Thyroid gland (tissue), 4 donors: ENCODE measurements at regions not wholly inside any gene's neighbourhood (a gene's known extent, or its start where the extent isn't known, plus 50 kb on each side); places are given as distances from the start of the nearest gene placed in this dataset.

ENCODE experiments used
- DNase-seq, 2 donors: peaks; one replicate each; pipeline ENCODE4 v3.0.0-alpha.2; 2019
- H3K27ac ChIP-seq, 3 donors: fragments of 200-600 bp; sonication (generic); 1 replicate in 2 of 3; 2 replicates in 1 of 3; pipeline ENCODE4 v1.5.1; 2016 to 2019; ENCODE audit warnings: mild to moderate bottlenecking in 1 of 3, moderate library complexity in 1 of 3
- H3K27me3 ChIP-seq: fragments of 200-600 bp; sonication (generic); one replicate; pipeline ENCODE4 v1.5.1; 2019
- H3K36me3 ChIP-seq, 2 donors: fragments of 200-600 bp; sonication (generic); one replicate each; pipeline ENCODE4 v1.5.1; 2016 to 2019
- H3K4me1 ChIP-seq, 2 donors: fragments of 200-600 bp; sonication (generic); one replicate each; pipeline ENCODE4 v1.5.1; 2017 to 2019
- H3K4me3 ChIP-seq, 3 donors: fragments of 200-600 bp; sonication (generic); replicated peaks in 1 of 3; 1 replicate in 2 of 3; 2 replicates in 1 of 3; pipeline ENCODE4 v1.5.1; 2016; ENCODE audit warnings: mild to moderate bottlenecking in 1 of 3
- H3K9me3 ChIP-seq: fragments of 200-600 bp; sonication (generic); one replicate; pipeline ENCODE4 v1.5.1; 2017
- POLR2A ChIP-seq, 2 donors: fragments of 450-650 bp; IDR thresholded peaks; one replicate each; pipeline ENCODE4 v1.6.1; 2017; ENCODE audit warnings: antibody characterized with exemption in 2 of 2, mild to moderate bottlenecking in 2 of 2, moderate library complexity in 1 of 2
- WGBS, 2 donors: methylation state at CpG; one replicate each; pipeline ENCODE4 v1.1.5; 2017; 5-methylcytosine and 5-hydroxymethylcytosine counted together
- intact Hi-C: fragments of 100-400 bp; cut with DNase I; formaldehyde crosslinking; loops from one replicate; pipeline ENCODE4 v1.15.1; 2023
- TF ChIP-seq, protein P1 (sequence below), 6 experiments: fragments of 200-600 bp in 3 of 6; fragments of 450-650 bp in 3 of 6; sonication (generic) in 3 of 6; IDR thresholded peaks; one replicate each; pipeline ENCODE4 v1.5.1; 2016 to 2019; ENCODE audit warnings: antibody characterized with exemption in 6 of 6, mild to moderate bottlenecking in 2 of 6, inconsistent platforms in 1 of 6, moderate library complexity in 1 of 6

DNA sequence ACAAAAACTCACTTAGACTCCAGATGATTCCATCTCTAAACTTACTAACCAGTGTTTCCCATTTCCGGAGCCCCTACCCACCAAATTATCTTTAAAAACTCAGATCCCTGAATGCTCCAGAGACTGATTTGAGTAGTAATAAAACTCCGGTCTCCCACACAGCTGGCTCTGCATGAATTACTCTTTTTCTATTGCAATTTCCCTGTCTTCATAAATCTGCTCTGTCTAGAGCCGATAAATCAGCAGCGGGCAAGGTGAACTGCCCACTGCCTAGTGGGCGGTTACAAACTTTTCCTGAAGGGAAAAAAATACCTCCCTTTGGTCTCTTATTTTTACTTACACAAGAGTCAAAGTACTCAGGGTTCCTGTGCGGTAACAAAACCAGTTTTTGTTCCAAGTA lies 624.4 kb upstream of the RORB start:
- Histone ChIP-seq H3K36me3 (no peaks in the 10 kb centered on the region), H3K4me3 (no peak overlapping the region), H3K27ac (no peak overlapping the region), H3K27me3 (no peaks in the 10 kb centered on the region), H3K9me3 (no peaks in the 10 kb centered on the region), H3K4me1 (no peaks in the 10 kb centered on the region)
- DNase-seq = no peak
- intact Hi-C loops = no loop called here
- 82 to 90% methylated on average over 6 of the region's 6 CpGs for WGBS, 2 donors
- TF ChIP-seq POLR2A (IDR thresholded peaks at IDR 0.05) = no peak
- TF ChIP-seq, protein P1, sequence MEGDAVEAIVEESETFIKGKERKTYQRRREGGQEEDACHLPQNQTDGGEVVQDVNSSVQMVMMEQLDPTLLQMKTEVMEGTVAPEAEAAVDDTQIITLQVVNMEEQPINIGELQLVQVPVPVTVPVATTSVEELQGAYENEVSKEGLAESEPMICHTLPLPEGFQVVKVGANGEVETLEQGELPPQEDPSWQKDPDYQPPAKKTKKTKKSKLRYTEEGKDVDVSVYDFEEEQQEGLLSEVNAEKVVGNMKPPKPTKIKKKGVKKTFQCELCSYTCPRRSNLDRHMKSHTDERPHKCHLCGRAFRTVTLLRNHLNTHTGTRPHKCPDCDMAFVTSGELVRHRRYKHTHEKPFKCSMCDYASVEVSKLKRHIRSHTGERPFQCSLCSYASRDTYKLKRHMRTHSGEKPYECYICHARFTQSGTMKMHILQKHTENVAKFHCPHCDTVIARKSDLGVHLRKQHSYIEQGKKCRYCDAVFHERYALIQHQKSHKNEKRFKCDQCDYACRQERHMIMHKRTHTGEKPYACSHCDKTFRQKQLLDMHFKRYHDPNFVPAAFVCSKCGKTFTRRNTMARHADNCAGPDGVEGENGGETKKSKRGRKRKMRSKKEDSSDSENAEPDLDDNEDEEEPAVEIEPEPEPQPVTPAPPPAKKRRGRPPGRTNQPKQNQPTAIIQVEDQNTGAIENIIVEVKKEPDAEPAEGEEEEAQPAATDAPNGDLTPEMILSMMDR (IDR thresholded peaks at IDR 0.05) = no peak

DNA sequence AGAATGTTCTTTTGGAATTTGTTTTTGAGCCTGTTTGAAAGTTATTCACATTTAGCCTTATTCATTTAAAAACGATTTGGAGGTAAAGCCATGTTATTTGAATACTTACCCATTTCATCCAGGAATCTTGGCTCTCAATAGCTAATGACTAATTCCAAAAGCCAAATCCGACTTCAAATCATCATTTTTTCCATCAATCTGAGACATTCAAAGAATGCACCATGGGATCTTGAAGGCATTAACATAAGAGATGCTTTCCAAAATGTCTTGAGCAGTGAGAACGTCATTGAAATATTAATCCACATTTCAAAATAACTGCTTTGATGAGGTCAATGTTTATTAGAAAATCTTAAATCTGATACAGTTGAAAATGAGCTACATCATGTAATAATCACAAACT lies 617.0 kb upstream of the RORB start:
- TF ChIP-seq, protein P1 (IDR thresholded peaks at IDR 0.05) = no peak

DNA sequence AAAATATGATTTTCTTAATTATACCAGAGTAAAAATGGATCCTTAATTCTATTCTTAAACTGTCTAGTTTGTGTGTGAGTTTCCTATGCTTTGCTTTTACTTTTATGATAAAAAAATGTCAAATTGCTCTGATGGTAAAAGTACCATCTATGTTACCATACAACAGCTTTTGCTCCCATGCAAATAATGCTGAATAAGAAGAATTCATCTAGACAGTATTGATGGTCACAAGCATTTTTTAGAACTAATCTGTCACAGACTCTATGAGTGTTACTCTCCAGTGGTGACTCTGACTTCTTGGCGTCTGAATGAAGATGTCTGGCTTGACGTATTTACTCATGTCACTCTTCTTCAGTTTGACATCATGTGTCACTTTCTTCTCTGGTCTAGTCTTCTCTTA lies 608.1 kb upstream of the RORB start:
- 90 to 96% methylated on average over 2 of the region's 2 CpGs for WGBS, 2 donors
- H3K4me3 ChIP-seq = no peak overlapping the region
- H3K36me3 ChIP-seq = no peaks in the 10 kb centered on the region
- H3K9me3 ChIP-seq = no peaks in the 10 kb centered on the region
- H3K27me3 ChIP-seq = no peaks in the 10 kb centered on the region
- H3K4me1 ChIP-seq = no peaks in the 10 kb centered on the region
- TF ChIP-seq, protein P1 (IDR thresholded peaks at IDR 0.05) = no peak
- TF ChIP-seq POLR2A (IDR thresholded peaks at IDR 0.05) = no peak
- DNase-seq = no peak
- no peak overlapping the region for H3K27ac ChIP-seq
- intact Hi-C loops = no loop called here

More for the DNA sequence above, 617.0 kb upstream of the RORB start:
- H3K9me3 ChIP-seq = no peaks in the 10 kb centered on the region
- no peak overlapping the region for H3K27ac ChIP-seq
- no peaks in the 10 kb centered on the region for H3K4me1 ChIP-seq
- WGBS, 2 donors = 64 to 65% methylated on average over 3 of the region's 3 CpGs
- no peaks in the 10 kb centered on the region for H3K36me3 ChIP-seq
- H3K4me3 ChIP-seq = no peak overlapping the region
- intact Hi-C loops = no loop called here
- DNase-seq = no peak
- no peaks in the 10 kb centered on the region for H3K27me3 ChIP-seq

DNA sequence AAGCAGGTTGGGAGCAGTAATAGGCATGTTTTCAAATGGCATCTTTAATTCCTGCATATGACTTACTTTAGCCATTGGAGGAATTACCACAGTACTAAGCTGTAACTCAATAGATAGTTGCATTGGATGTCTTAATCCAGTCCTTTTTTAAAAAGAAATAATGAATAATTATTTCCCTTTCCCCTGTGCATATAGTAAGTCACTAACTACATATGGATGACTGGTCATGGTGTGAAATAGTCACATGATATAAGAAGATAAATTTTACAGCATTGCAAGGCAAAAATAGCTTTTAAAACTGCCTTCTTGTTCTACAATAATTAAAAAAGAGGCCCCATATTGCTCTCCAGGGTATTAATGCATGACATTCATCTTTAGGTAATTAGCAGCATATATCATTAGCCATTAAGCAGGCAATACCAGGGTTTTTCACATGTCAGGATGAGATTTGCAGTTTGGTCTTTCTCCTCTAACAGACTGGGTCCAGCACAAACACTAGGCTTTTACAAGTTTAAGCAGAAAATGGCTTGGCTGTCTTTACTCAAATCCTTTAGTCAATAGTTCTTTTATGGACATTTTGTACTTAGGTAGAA lies 606.4 kb upstream of the RORB start:
- intact Hi-C loops = no loop called here
- TF ChIP-seq, protein P1 (IDR thresholded peaks at IDR 0.05) = no peak
- TF ChIP-seq POLR2A (IDR thresholded peaks at IDR 0.05) = no peak

DNA sequence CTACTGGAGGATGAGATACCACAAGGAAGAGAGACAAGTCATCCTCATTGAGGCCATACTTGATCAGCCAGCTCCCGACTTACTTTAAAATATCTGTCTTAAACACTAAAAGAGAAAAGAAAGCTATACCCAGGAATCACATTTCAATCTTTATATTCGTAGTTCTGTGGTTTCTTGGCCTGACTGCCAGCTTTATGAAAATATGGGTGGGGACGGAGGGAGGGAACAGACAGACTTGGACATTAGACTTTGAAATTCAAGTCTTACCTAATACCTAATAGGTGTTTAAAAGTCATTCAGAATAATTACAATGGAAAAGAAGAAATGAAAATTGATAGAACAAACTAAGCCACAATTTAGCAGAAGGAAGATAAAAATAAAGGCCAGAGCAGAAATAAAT lies 604.8 kb upstream of the RORB start:
- Histone ChIP-seq H3K4me1 (no peaks in the 10 kb centered on the region), H3K4me3 (no peak overlapping the region), H3K27me3 (no peaks in the 10 kb centered on the region), H3K9me3 (no peaks in the 10 kb centered on the region), H3K36me3 (no peaks in the 10 kb centered on the region), H3K27ac (no peak overlapping the region)
- TF ChIP-seq, protein P1 (IDR thresholded peaks at IDR 0.05) = no peak
- TF ChIP-seq POLR2A (IDR thresholded peaks at IDR 0.05) = no peak
- no peak for DNase-seq
- intact Hi-C loops = no loop called here
- 86 to 92% methylated on average over 3 of the region's 3 CpGs for WGBS, 2 donors

More for the DNA sequence above, 606.4 kb upstream of the RORB start:
- DNase-seq = no peak
- H3K4me3 ChIP-seq = no peak overlapping the region
- H3K27ac ChIP-seq = no peak overlapping the region
- H3K27me3 ChIP-seq = no peaks in the 10 kb centered on the region
- no peaks in the 10 kb centered on the region for H3K36me3 ChIP-seq
- no peaks in the 10 kb centered on the region for H3K9me3 ChIP-seq
- no peaks in the 10 kb centered on the region for H3K4me1 ChIP-seq
